CD14-positive monocyte (primary cell): ENCODE measurements at regions not wholly inside any gene's neighbourhood (a gene's known extent, or its start where the extent isn't known, plus 50 kb on each side); places are given as distances from the start of the nearest gene placed in this dataset.

Experiments
- DNase-seq, 3 donors: peaks; one replicate each; pipeline ENCODE4 v3.0.0-alpha.2; 2011 to 2022
- H2AFZ ChIP-seq: 2 replicates; pipeline ENCODE4 v1.6.0; 2012; ENCODE audit warnings: mild to moderate bottlenecking, low read depth, low read length, inconsistent platforms; ENCODE audit not compliant: insufficient read depth, poor library complexity, severe bottlenecking
- H3K27ac ChIP-seq, 2 donors: 1 replicate in 1 of 2; 2 replicates in 1 of 2; pipeline ENCODE4 v1.5.1; 2012 to 2013; ENCODE audit warnings: low read length in 2 of 2, control low read depth in 1 of 2, inconsistent platforms in 1 of 2, low read depth in 1 of 2, mild to moderate bottlenecking in 1 of 2
- H3K27me3 ChIP-seq, 2 donors: one replicate each; pipeline versions ENCODE4 v1.6.0 to v1.6.1; 2011 to 2013; ENCODE audit warnings: low read length in 2 of 2; ENCODE audit not compliant: control insufficient read depth in 2 of 2, insufficient read depth in 2 of 2
- H3K36me3 ChIP-seq, 2 donors: replicated peaks in 1 of 2; 1 replicate in 1 of 2; 2 replicates in 1 of 2; pipeline versions ENCODE4 v1.5.1 to v1.6.1; 2012 to 2013; ENCODE audit warnings: low read length in 2 of 2, control low read depth in 1 of 2, inconsistent platforms in 1 of 2, mild to moderate bottlenecking in 1 of 2; ENCODE audit not compliant: insufficient read depth in 2 of 2, control insufficient read depth in 1 of 2
- H3K4me1 ChIP-seq, 2 donors: 1 replicate in 1 of 2; 2 replicates in 1 of 2; pipeline versions ENCODE4 v1.5.1 to v1.6.1; 2012 to 2013; ENCODE audit warnings: low read length in 2 of 2, control low read depth in 1 of 2, inconsistent platforms in 1 of 2, mild to moderate bottlenecking in 1 of 2, moderate library complexity in 1 of 2; ENCODE audit not compliant: insufficient read depth in 2 of 2, control insufficient read depth in 1 of 2
- H3K4me2 ChIP-seq: replicated peaks from 2 replicates; pipeline ENCODE3; 2012; ENCODE audit warnings: low read length, moderate library complexity, mild to moderate bottlenecking; ENCODE audit not compliant: poor library complexity, severe bottlenecking; ENCODE audit errors: extremely low read depth
- H3K4me3 ChIP-seq, 3 experiments: fragments of 200-600 bp in 1 of 3; sonication (generic) in 1 of 3; replicated peaks in 1 of 3; 1 replicate in 2 of 3; 2 replicates in 1 of 3; pipeline ENCODE4 v1.5.1; 2011 to 2013; ENCODE audit warnings: low read length in 3 of 3, mild to moderate bottlenecking in 3 of 3, control low read depth in 2 of 3, low read depth in 2 of 3, inconsistent platforms in 1 of 3, moderate library complexity in 1 of 3
- H3K79me2 ChIP-seq: 2 replicates; pipeline ENCODE4 v1.6.0; 2012; ENCODE audit warnings: mild to moderate bottlenecking, control low read depth, inconsistent platforms, low read length, moderate library complexity; ENCODE audit not compliant: insufficient read depth
- H3K9ac ChIP-seq: 2 replicates; pipeline ENCODE4 v1.6.0; 2017; ENCODE audit warnings: low read length, mild to moderate bottlenecking; ENCODE audit not compliant: insufficient read depth, poor library complexity, severe bottlenecking
- H3K9me3 ChIP-seq, 2 donors: replicated peaks in 1 of 2; 1 replicate in 1 of 2; 2 replicates in 1 of 2; pipeline versions ENCODE4 v1.5.1 to v1.6.1; 2012 to 2013; ENCODE audit warnings: low read length in 2 of 2, control low read depth in 1 of 2; ENCODE audit not compliant: control insufficient read depth in 1 of 2, insufficient read depth in 1 of 2
- H4K20me1 ChIP-seq: 2 replicates; pipeline ENCODE4 v1.6.0; 2012; ENCODE audit warnings: mild to moderate bottlenecking, low read length, control low read depth, moderate library complexity; ENCODE audit not compliant: insufficient read depth
- H3K27ac Mint-ChIP-seq, 7 donors: one replicate each; pipeline ENCODE4 v1.8.0; 2020; ENCODE audit warnings: mild to moderate bottlenecking in 7 of 7, mixed read lengths in 7 of 7, moderate library complexity in 6 of 7, inconsistent platforms in 2 of 7
- H3K27me3 Mint-ChIP-seq, 3 donors: one replicate each; pipeline ENCODE4 v1.8.0; 2021 to 2022; ENCODE audit warnings: low read depth in 3 of 3, mild to moderate bottlenecking in 3 of 3, mixed read lengths in 3 of 3, moderate library complexity in 3 of 3, inconsistent platforms in 1 of 3
- H3K36me3 Mint-ChIP-seq, 2 donors: one replicate each; pipeline ENCODE4 v1.8.0; 2020; ENCODE audit warnings: mixed read lengths in 2 of 2, inconsistent platforms in 1 of 2, mild to moderate bottlenecking in 1 of 2
- H3K4me1 Mint-ChIP-seq: one replicate; pipeline ENCODE4 v1.8.0; 2020; ENCODE audit warnings: mild to moderate bottlenecking, mixed read lengths
- H3K4me3 Mint-ChIP-seq, 2 donors: one replicate each; pipeline ENCODE4 v1.8.0; 2020; ENCODE audit warnings: mild to moderate bottlenecking in 2 of 2, mixed read lengths in 2 of 2, moderate library complexity in 1 of 2
- H3K9me3 Mint-ChIP-seq, 7 donors: one replicate each; pipeline ENCODE4 v1.8.0; 2020 to 2022; ENCODE audit warnings: mixed read lengths in 7 of 7, mild to moderate bottlenecking in 6 of 7, moderate library complexity in 6 of 7, inconsistent platforms in 2 of 7
- WGBS: methylation state at CpG from one replicate; pipeline ENCODE4 v1.1.5; 2013; ENCODE audit warnings: missing lambda C conversion rate; ENCODE audit not compliant: insufficient coverage; 5-methylcytosine and 5-hydroxymethylcytosine counted together
- intact Hi-C, 2 donors: fragments of 100-400 bp; cut with micrococcal nuclease; formaldehyde crosslinking; loops; one replicate each; pipeline versions ENCODE4 v1.15.0 to v1.15.1; 2023
- TF ChIP-seq, protein P1 (sequence below): fragments of 200-600 bp; IDR thresholded peaks from one replicate; pipeline ENCODE4 v1.8.0; 2022; ENCODE audit warnings: antibody characterized with exemption, mild to moderate bottlenecking

DNA sequence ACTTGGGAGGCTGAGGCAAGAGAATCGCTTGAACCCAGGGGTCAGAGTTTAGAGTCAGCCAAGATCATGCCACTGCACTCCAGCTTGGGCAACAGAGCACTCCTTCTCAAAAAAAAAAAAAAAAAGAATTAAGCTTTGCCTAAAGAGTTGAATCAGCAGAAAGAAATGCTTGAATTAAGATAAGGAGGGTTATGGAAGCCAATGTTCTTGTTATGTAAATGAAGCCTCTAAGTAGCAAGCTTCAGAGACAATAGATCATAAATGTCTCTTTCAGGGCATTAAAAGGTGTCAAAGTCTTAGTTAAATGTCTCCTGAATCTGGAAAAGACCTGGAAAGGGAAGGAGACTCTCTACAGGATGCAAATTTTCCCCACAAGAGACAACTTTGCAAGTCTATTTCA lies 69.7 kb upstream of the FAM83B start:
- no peak overlapping the region for H3K9ac ChIP-seq
- H3K27ac Mint-ChIP-seq, result no peak overlapping the region
- no peak overlapping the region for H3K27ac ChIP-seq
- H3K36me3 Mint-ChIP-seq, result no peaks in the 10 kb centered on the region
- no peaks in the 10 kb centered on the region for H3K4me1 Mint-ChIP-seq
- no peaks in the 10 kb centered on the region for H3K79me2 ChIP-seq
- no peak overlapping the region for H2AFZ ChIP-seq
- H3K4me3 ChIP-seq, result no peak overlapping the region
- H3K9me3 Mint-ChIP-seq, result peaks cover 0 to 5% (median 2%) of the 10 kb centered on the region in 7 donors
- no peaks in the 10 kb centered on the region for H3K27me3 ChIP-seq
- WGBS, result no CpG with 5 or more reads among the region's 1 CpG
- H3K4me3 Mint-ChIP-seq, result no peak overlapping the region
- intact Hi-C loops, result no loop called here
- H3K4me2 ChIP-seq, result no peak overlapping the region
- H3K36me3 ChIP-seq, result no peaks in the 10 kb centered on the region
- no peaks in the 10 kb centered on the region for H4K20me1 ChIP-seq
- no peaks in the 10 kb centered on the region for H3K4me1 ChIP-seq
- no peaks in the 10 kb centered on the region for H3K27me3 Mint-ChIP-seq
- no peak for DNase-seq
- TF ChIP-seq, protein P1, sequence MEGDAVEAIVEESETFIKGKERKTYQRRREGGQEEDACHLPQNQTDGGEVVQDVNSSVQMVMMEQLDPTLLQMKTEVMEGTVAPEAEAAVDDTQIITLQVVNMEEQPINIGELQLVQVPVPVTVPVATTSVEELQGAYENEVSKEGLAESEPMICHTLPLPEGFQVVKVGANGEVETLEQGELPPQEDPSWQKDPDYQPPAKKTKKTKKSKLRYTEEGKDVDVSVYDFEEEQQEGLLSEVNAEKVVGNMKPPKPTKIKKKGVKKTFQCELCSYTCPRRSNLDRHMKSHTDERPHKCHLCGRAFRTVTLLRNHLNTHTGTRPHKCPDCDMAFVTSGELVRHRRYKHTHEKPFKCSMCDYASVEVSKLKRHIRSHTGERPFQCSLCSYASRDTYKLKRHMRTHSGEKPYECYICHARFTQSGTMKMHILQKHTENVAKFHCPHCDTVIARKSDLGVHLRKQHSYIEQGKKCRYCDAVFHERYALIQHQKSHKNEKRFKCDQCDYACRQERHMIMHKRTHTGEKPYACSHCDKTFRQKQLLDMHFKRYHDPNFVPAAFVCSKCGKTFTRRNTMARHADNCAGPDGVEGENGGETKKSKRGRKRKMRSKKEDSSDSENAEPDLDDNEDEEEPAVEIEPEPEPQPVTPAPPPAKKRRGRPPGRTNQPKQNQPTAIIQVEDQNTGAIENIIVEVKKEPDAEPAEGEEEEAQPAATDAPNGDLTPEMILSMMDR, result no peak
- H3K9me3 ChIP-seq, result peaks cover 0 to 3% of the 10 kb centered on the region in 2 donors

DNA sequence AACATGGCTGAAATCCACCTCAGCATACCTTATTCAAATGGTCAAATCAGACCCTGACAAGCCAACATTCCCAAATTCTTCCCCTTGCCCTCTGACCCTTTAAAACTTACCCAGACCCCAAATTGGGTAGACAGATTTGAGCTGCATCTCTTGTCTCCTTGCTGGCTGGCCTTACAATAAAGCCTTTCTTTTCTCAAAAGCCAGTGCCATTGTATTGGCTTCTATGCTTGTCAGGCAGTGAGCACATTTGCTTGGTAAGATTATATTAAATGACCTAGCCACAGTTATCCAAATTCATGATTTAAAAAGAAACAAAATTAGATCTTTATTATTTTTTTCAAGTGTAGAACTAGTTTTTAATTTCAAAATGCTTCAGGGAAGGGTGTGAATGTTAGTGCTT lies 67.8 kb upstream of the FAM83B start:
- H3K36me3 Mint-ChIP-seq, result no peaks in the 10 kb centered on the region
- TF ChIP-seq, protein P1, result no peak
- Histone ChIP-seq H3K4me2 (no peak overlapping the region), H3K27me3 (no peaks in the 10 kb centered on the region), H3K9me3 (peaks cover 0 to 3% of the 10 kb centered on the region in 2 donors), H3K36me3 (no peaks in the 10 kb centered on the region), H3K79me2 (no peaks in the 10 kb centered on the region), H3K27ac (no peak overlapping the region), H3K4me3 (no peak overlapping the region), H3K4me1 (no peaks in the 10 kb centered on the region), H4K20me1 (no peaks in the 10 kb centered on the region), H3K9ac (no peak overlapping the region), H2AFZ (no peak overlapping the region)
- intact Hi-C loops, result no loop called here
- no peak overlapping the region for H3K27ac Mint-ChIP-seq
- H3K27me3 Mint-ChIP-seq, result no peaks in the 10 kb centered on the region
- peaks cover 0 to 7% (median 2%) of the 10 kb centered on the region in 7 donors for H3K9me3 Mint-ChIP-seq
- no peaks in the 10 kb centered on the region for H3K4me1 Mint-ChIP-seq
- DNase-seq, result no peak
- no peak overlapping the region for H3K4me3 Mint-ChIP-seq
